Chondrocyte (in vitro differentiated cells): ENCODE measurements at regions not wholly inside any gene's neighbourhood (a gene's known extent, or its start where the extent isn't known, plus 50 kb on each side); places are given as distances from the start of the nearest gene placed in this dataset.

Source experiments
- DNase-seq: peaks from one replicate; pipeline ENCODE4 v3.0.0; 2021; ENCODE audit warnings: mixed read lengths, low spot score
- H3K27ac Mint-ChIP-seq: one replicate; pipeline ENCODE4 v1.8.0; 2021; ENCODE audit warnings: mild to moderate bottlenecking, moderate library complexity, mixed read lengths; ENCODE audit not compliant: unreplicated experiment
- H3K27me3 Mint-ChIP-seq: 2 replicates; pipeline ENCODE4 v1.8.0; 2021; ENCODE audit warnings: low read depth, mixed read lengths
- H3K36me3 Mint-ChIP-seq: 2 replicates; pipeline ENCODE4 v1.8.0; 2021; ENCODE audit warnings: low read depth, mixed read lengths
- H3K4me1 Mint-ChIP-seq: 2 replicates; pipeline ENCODE4 v1.8.0; 2021; ENCODE audit warnings: low read depth, mild to moderate bottlenecking, mixed read lengths
- H3K4me3 Mint-ChIP-seq: one replicate; pipeline ENCODE4 v1.8.0; 2021; ENCODE audit warnings: mild to moderate bottlenecking, moderate library complexity, mixed read lengths; ENCODE audit not compliant: unreplicated experiment
- H3K9me3 Mint-ChIP-seq: 2 replicates; pipeline ENCODE4 v1.8.0; 2021; ENCODE audit warnings: low read depth, mixed read lengths
- TF ChIP-seq, protein P1 (sequence below): fragments of 200-600 bp; sonication (generic); IDR thresholded peaks from 2 replicates; pipeline ENCODE4 v1.5.0; 2021; ENCODE audit warnings: antibody characterized with exemption, mild to moderate bottlenecking, moderate library complexity

- TF ChIP-seq, protein P1, sequence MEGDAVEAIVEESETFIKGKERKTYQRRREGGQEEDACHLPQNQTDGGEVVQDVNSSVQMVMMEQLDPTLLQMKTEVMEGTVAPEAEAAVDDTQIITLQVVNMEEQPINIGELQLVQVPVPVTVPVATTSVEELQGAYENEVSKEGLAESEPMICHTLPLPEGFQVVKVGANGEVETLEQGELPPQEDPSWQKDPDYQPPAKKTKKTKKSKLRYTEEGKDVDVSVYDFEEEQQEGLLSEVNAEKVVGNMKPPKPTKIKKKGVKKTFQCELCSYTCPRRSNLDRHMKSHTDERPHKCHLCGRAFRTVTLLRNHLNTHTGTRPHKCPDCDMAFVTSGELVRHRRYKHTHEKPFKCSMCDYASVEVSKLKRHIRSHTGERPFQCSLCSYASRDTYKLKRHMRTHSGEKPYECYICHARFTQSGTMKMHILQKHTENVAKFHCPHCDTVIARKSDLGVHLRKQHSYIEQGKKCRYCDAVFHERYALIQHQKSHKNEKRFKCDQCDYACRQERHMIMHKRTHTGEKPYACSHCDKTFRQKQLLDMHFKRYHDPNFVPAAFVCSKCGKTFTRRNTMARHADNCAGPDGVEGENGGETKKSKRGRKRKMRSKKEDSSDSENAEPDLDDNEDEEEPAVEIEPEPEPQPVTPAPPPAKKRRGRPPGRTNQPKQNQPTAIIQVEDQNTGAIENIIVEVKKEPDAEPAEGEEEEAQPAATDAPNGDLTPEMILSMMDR = no peak
- no peaks in the 10 kb centered on the region for H3K4me1 Mint-ChIP-seq
- DNase-seq = no peak
- peaks cover 3% of the 10 kb centered on the region for H3K27me3 Mint-ChIP-seq
- H3K27ac Mint-ChIP-seq = no peak overlapping the region
- H3K36me3 Mint-ChIP-seq = no peaks in the 10 kb centered on the region
- peaks cover 5% of the 10 kb centered on the region for H3K9me3 Mint-ChIP-seq
- no peak overlapping the region for H3K4me3 Mint-ChIP-seq
Measured at GRCh38 chr14:38310420-38310995, 54.6 kb upstream of the CLEC14A start.

DNA sequence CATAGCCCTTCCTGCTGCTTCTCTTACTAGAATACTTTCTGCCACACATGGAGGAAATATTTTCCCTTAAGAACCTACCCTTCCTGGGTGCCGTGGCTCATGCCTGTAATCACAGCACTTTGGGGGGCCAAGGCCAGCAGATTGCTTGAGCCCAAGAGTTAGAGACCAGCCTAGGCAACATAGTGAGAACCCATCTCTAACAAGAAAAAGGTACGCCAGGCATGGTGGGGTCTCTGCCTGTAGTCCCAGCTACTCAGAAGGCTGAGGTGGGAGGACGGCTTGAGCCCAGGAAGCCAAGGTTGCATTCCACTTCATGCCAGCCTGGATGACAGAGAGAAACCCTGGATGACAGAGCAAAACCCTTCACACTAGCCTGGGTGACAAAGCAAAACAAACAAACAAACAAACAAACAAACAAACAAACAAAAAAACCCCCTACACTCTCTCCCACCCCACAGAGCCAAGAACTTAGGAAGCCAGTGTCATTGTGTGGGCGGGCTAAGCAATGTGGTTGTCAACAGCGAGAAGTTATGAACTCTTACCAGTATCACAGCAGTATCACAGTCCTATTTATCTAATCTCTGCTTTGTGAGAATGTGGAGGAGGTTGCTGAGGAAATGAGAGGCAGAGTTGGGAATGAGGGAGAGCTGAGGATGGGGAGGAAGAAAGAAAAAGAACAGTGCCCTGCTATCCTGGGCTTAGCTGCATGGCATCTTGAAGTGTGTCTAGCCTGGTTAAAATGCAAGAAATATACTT, 53.8 kb upstream of the CLEC14A start:
- Mint-ChIP-seq H3K4me3 (no peak overlapping the region), H3K36me3 (no peaks in the 10 kb centered on the region), H3K27me3 (peaks cover 3% of the 10 kb centered on the region), H3K9me3 (peaks cover 12% of the 10 kb centered on the region), H3K27ac (no peak overlapping the region), H3K4me1 (no peaks in the 10 kb centered on the region)
- no peak for DNase-seq
- TF ChIP-seq, protein P1 = no peak
